Activated CD4-positive, alpha-beta T cell treated with anti-CD3 and anti-CD28 coated beads, Interleukin-2, amount 10 ng/mL, durations not matched to agents 24 days and 14 days (primary cell): ENCODE measurements at regions not wholly inside any gene's neighbourhood (a gene's known extent, or its start where the extent isn't known, plus 50 kb on each side); places are given as distances from the start of the nearest gene placed in this dataset.
"Not testable (repeated sequence)": the region's sequence is repeated elsewhere in the genome, so short reads cannot be mapped to it uniquely, and the experiment has no call there.

ENCODE experiments used
- DNase-seq: peaks from one replicate; pipeline ENCODE4 v3.0.0; 2022
- H3K27ac Mint-ChIP-seq: one replicate; pipeline ENCODE4 v1.8.0; 2022; ENCODE audit warnings: mild to moderate bottlenecking, mixed read lengths
- H3K27me3 Mint-ChIP-seq: one replicate; pipeline ENCODE4 v1.8.0; 2022; ENCODE audit warnings: mixed read lengths
- H3K36me3 Mint-ChIP-seq: one replicate; pipeline ENCODE4 v1.8.0; 2022; ENCODE audit warnings: low read depth, mild to moderate bottlenecking, mixed read lengths
- H3K4me1 Mint-ChIP-seq: one replicate; pipeline ENCODE4 v1.8.0; 2021; ENCODE audit warnings: mixed read lengths
- H3K4me3 Mint-ChIP-seq: one replicate; pipeline ENCODE4 v1.8.0; 2022; ENCODE audit warnings: mild to moderate bottlenecking, moderate library complexity, mixed read lengths
- H3K9me3 Mint-ChIP-seq: one replicate; pipeline ENCODE4 v1.8.0; 2021; ENCODE audit warnings: mixed read lengths
- intact Hi-C: fragments of 100-400 bp; cut with micrococcal nuclease; formaldehyde crosslinking; loops from one replicate; pipeline ENCODE4 v1.15.1; 2023

DNA sequence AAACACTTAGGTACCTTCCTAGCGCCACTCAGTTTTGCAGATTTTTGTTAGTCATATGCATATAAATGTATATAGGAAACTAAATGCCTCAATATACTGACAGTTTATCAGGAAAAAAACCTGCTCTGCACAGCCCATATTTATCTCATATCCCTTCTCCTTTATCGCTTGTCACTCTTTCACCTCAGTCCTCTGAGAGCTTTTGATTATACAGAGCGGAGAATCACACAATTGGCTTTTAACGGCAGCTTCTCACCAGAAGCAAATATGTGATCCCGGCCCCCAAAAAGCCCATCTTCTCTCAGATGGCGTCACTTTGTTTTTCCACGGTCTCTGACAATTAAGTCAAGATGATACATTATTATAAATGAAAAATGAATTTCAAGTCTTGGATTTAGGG is 362.6 kb downstream of the DNAH5 start:
- H3K27me3 Mint-ChIP-seq: no peaks in the 10 kb centered on the region

DNA sequence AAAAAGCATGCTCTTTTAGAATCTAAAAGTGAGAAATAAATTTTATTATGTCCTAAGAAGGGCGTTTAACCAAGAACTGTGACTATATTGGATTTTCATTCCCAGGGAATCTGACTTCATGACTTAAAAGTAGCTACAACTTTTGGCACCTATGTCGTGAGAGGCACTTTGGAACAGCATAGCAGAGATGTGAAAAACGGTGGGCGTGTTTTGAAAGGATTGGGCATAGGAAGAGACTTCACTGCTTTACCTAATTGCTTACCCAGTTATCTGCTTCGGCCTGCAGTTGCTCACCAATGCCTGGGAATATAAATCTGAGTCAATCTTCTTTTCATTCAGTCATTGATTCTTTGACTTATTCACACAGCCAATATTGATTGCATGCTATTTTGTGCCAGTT is 363.4 kb downstream of the DNAH5 start:
- Mint-ChIP-seq H3K4me3 (no peak overlapping the region), H3K27me3 (no peaks in the 10 kb centered on the region), H3K4me1 (no peaks in the 10 kb centered on the region), H3K27ac (no peak overlapping the region), H3K36me3 (no peaks in the 10 kb centered on the region), H3K9me3 (no peaks in the 10 kb centered on the region)
- intact Hi-C loops: no loop called here
- DNase-seq: no peak

More for the DNA sequence above, 362.6 kb downstream of the DNAH5 start:
- no peak for DNase-seq
- Mint-ChIP-seq H3K4me1 (no peaks in the 10 kb centered on the region), H3K9me3 (no peaks in the 10 kb centered on the region), H3K27ac (no peak overlapping the region), H3K36me3 (no peaks in the 10 kb centered on the region), H3K4me3 (no peak overlapping the region)
- intact Hi-C loops: no loop called here

DNA sequence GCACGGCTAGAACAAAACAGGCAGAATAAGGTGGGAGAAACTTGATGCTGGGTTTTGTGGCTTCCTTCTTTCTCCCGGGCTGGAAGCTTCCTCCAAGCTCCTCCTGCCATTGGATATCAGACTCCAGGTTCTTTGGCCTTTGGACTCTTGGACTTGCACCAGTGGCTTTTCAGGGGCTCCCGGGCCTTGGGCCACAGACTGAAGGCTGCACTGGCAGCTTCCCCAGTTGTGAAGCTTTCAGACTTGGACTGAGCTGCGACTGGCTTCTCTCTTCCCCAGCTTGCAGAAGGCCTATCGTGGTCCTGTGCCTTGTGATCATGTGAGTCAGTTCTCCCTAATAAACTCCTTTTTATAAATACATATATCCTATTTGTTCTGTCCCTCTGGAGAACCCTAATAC is 364.4 kb downstream of the DNAH5 start:
- Mint-ChIP-seq H3K9me3 (no peaks in the 10 kb centered on the region), H3K4me1 (no peaks in the 10 kb centered on the region)

DNA sequence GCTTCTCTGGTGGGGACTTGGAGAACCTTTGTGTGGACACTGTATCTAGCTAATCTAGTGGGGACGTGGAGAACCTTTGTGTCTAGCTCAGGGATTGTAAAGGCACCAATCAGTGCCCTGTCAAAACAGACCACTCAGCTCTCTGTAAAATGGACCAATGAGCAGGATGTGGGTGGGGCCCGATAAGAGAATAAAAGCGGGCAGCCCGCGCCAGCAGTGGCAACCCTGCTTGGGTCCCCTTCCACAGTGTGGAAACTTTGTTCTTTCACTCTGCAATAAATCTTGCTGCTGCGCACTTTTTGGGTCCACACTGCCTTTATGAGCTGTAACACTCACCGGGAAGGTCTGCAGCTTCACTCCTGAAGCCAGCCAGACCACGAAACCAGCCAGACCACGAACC is 365.4 kb downstream of the DNAH5 start:
- H3K36me3 Mint-ChIP-seq, H3K4me3 Mint-ChIP-seq, intact Hi-C loops, H3K27ac Mint-ChIP-seq, H3K4me1 Mint-ChIP-seq, H3K27me3 Mint-ChIP-seq, DNase-seq, H3K9me3 Mint-ChIP-seq: not testable (repeated sequence)

More for the DNA sequence above, 364.4 kb downstream of the DNAH5 start:
- Mint-ChIP-seq H3K27ac (no peak overlapping the region), H3K4me3 (no peak overlapping the region), H3K36me3 (no peaks in the 10 kb centered on the region), H3K27me3 (no peaks in the 10 kb centered on the region)
- no peak for DNase-seq
- intact Hi-C loops: no loop called here

DNA sequence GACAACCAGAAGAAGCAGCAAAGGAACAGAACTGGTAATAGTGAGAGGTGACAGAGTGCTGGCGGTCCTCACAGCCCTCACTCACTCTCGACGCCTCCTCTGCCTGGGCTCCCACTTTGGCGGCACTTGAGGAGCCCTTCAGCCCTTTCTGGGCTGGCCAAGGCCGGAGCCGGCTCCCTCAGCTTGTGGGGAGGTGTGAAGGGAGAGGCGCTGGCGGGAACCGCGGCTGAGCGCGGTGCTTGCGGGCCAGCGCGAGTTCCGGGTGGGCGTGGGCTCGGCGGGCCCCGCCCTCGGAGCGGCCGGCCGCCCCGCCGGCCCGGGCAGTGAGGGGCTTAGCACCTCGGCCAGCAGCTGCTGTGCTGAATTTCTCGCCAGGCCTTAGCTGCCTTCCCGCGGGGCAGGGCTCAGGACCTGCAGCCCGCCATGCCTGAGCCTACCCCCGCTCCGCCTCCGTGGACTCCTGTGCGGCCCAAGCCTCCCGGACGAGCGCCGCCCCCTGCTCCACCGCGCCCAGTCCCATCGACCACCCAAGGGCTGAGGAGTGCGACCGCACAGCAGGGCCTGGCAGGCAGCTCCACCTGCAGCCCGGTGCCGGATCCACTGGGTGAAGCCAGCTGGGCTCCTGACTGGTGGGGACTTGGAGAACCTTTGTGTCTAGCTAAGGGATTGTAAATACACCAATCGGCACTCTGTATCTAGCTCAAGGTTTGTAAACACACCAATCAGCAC is 366.0 kb downstream of the DNAH5 start:
- H3K27me3 Mint-ChIP-seq, H3K36me3 Mint-ChIP-seq, DNase-seq, H3K4me3 Mint-ChIP-seq, intact Hi-C loops, H3K4me1 Mint-ChIP-seq, H3K9me3 Mint-ChIP-seq, H3K27ac Mint-ChIP-seq: not testable (repeated sequence)

DNA sequence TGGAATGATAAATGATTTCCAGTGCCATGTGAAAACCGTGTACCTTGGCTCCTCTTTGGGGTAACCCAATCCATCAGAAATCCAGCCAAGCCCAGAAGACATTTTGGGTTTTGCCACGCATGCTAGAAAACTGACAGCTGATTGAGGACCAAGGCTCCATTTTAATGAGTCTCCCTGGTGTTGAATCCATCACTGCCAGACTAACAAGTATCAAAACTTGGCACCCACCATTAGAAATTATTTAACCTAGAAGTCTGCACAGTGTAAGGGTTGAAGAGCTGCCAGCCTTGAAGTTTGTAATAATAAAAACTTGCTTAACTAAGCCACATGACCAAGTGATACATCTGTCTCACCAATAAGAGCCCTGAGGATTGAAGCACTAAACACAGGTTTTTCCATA is 369.9 kb downstream of the DNAH5 start:
- DNase-seq: no peak
- intact Hi-C loops: no loop called here
- H3K4me1 Mint-ChIP-seq: no peaks in the 10 kb centered on the region
- H3K9me3 Mint-ChIP-seq: peaks cover 4% of the 10 kb centered on the region
- no peaks in the 10 kb centered on the region for H3K36me3 Mint-ChIP-seq
- H3K27me3 Mint-ChIP-seq: no peaks in the 10 kb centered on the region
- H3K4me3 Mint-ChIP-seq: no peak overlapping the region
- H3K27ac Mint-ChIP-seq: no peak overlapping the region

DNA sequence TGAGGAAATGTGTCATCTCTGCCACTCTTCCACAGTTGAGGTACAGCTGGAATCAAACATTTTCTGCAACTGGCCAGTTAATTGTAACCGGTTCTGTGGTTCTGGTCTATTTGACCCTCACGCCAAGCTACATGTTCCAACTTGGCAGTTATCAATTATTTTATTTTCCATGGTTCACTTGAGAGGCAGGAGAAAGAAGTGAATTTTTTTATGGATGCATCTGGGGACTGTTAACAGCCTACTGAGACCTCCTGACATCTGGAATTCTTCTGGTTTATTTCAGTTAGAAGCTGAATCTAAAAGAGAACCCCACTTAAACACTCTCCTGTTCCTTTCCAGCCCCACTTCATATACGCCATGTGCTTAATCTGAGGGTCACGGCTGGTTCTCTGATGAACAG is 372.3 kb downstream of the DNAH5 start:
- DNase-seq: no peak
- Mint-ChIP-seq H3K4me3 (no peak overlapping the region), H3K27me3 (no peaks in the 10 kb centered on the region), H3K36me3 (no peaks in the 10 kb centered on the region), H3K9me3 (peaks cover 7% of the 10 kb centered on the region), H3K4me1 (no peaks in the 10 kb centered on the region), H3K27ac (no peak overlapping the region)
- intact Hi-C loops: no loop called here

DNA sequence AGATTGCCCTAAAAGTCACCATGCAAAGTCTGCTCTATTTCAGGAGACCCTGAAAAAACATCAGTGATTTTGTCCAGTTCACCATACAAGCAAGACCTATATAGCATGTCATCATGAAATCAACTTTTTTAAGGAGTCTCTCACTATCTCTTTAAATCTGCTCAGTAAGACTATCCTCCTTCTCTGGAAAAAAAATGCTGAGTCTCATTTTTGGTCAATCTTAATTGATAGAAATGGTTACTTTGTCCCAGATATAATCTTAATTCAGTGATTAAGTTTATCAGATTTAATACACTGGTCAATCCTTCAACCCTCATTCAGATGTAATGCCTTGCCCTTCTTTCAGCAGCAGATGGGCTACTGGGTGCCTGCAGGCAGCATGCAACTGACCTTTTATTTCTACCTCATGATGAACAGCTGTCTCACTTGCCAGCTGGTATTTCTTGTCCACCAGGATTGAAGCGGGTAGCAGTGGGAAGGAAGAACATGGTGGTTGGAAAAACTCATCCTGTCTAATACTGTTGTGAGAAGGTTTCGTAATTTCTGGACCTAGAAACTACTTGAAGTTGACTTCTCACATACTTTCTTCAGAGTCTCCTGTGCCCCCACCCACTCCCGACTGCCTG is 375.3 kb downstream of the DNAH5 start:
- Mint-ChIP-seq H3K9me3 (peaks cover 7% of the 10 kb centered on the region), H3K27me3 (no peaks in the 10 kb centered on the region)

DNA sequence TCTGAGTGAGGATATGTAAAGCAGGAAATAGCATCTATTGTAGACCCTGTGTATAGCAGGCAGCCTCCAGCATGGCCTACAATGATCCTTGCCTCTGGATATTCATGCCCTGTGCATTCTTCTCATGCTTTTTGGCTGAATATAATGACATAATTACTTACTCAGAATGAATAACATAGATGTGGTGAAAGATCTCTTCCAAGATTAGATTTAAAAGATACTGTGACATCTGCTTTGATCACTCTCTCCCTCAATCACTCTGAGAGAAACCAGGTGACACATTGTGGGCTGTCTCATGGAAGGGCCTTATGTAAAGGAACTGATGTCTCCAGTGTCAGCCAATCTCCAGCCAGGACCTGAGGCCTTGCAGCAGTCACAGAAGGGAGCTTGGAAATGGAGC is 376.7 kb downstream of the DNAH5 start:
- Mint-ChIP-seq H3K4me1 (no peaks in the 10 kb centered on the region), H3K27ac (no peak overlapping the region), H3K36me3 (no peaks in the 10 kb centered on the region), H3K4me3 (no peak overlapping the region), H3K27me3 (no peaks in the 10 kb centered on the region), H3K9me3 (peaks cover 7% of the 10 kb centered on the region)
- DNase-seq: no peak
- intact Hi-C loops: no loop called here

More for the DNA sequence above, 375.3 kb downstream of the DNAH5 start:
- Mint-ChIP-seq H3K27ac (no peak overlapping the region), H3K4me1 (no peaks in the 10 kb centered on the region), H3K4me3 (no peak overlapping the region), H3K36me3 (no peaks in the 10 kb centered on the region)
- intact Hi-C loops: no loop called here
- no peak for DNase-seq

DNA sequence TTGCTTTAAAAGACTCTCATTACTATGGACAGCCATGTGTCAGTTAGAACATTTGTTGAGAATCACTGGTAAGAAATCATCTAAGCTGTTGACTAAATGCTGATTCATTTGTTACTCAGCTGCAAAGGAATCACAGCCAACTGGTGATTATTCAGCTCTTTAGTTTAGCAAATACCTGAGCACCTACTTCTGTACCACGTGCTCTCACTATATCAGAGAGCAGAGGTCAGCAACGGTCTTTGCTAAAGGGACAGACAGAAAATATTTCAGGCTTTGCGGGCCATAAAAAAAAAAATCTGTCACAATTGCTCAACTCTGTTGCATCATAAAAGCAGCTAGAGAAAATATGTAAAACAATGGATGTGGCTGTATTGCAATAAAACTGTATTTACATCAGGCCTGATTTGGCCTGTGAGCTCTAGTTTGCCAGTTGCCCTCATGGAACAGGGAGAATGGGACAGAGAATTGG is 377.6 kb downstream of the DNAH5 start:
- Mint-ChIP-seq H3K4me1 (no peaks in the 10 kb centered on the region), H3K9me3 (peaks cover 7% of the 10 kb centered on the region), H3K36me3 (no peaks in the 10 kb centered on the region), H3K4me3 (no peak overlapping the region), H3K27ac (no peak overlapping the region), H3K27me3 (no peaks in the 10 kb centered on the region)
- no peak for DNase-seq
- intact Hi-C loops: no loop called here

DNA sequence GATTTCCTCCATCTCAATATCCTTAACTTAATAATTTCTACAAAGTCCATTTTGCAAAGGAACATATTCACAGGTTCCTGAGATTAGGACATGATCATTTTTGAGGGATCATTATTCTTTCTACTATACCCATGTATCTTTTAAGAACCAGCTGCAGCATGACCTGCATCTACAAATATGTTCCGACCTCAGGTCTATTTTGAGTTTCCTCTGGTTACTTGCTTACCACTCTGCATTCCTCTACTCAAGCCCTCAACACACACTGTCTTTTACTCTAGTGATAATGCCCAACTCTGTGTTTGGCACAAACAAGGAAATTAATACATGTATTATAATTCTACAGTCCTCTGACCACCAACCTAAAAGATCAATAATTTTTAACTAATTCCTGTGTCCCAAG is 386.1 kb downstream of the DNAH5 start:
- Mint-ChIP-seq H3K36me3 (no peaks in the 10 kb centered on the region), H3K4me1 (no peaks in the 10 kb centered on the region), H3K27me3 (no peaks in the 10 kb centered on the region), H3K4me3 (no peak overlapping the region), H3K27ac (no peak overlapping the region), H3K9me3 (peaks cover 7% of the 10 kb centered on the region)
- intact Hi-C loops: no loop called here
- DNase-seq: no peak

DNA sequence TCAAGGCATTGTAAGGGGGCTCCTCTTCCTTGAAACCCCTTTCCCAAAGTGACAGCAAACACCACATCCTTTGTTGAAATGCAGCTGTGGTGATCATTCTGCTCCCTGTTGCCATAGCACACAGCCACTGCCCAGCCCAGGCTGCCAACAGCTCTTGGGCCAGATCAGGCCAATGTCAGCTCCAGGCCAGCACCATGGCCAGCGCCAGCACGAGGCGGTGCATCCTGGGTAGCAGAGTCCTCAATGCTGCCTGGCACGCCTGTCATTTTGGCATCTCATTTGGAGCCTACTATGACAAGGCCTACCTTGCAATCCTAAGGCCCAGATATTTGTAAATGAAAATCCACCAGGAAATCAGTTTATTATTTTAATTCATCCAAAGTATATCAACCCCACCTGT is 390.6 kb downstream of the DNAH5 start:
- no peaks in the 10 kb centered on the region for H3K36me3 Mint-ChIP-seq
- no peak overlapping the region for H3K4me3 Mint-ChIP-seq
- no peaks in the 10 kb centered on the region for H3K27me3 Mint-ChIP-seq
- no peak for DNase-seq
- H3K27ac Mint-ChIP-seq: no peak overlapping the region
- H3K4me1 Mint-ChIP-seq: no peaks in the 10 kb centered on the region
- peaks cover 4% of the 10 kb centered on the region for H3K9me3 Mint-ChIP-seq
- intact Hi-C loops: no loop called here

DNA sequence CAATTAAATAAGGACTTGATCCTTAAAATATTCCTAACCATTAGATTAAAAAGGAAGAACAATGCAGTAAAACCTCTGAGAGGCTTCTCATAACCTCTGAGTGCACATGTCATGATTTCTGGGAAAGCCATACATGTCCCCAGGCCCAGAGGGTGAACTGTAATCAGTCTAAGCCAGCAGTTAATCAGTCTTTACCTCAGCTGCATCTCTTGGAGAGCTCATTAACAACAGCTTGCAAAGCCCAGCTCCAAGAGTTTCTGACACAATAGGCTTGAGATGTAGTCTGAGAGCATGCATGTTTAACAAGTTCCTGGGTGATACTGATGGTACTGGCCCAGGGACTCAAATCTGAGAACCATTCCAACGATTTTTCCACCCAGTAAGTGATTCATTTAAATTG is 392.1 kb downstream of the DNAH5 start:
- no peak overlapping the region for H3K4me3 Mint-ChIP-seq
- no peak overlapping the region for H3K27ac Mint-ChIP-seq
- intact Hi-C loops: no loop called here
- no peaks in the 10 kb centered on the region for H3K4me1 Mint-ChIP-seq
- no peak for DNase-seq
- H3K36me3 Mint-ChIP-seq: no peaks in the 10 kb centered on the region
- no peaks in the 10 kb centered on the region for H3K9me3 Mint-ChIP-seq
- no peaks in the 10 kb centered on the region for H3K27me3 Mint-ChIP-seq

DNA sequence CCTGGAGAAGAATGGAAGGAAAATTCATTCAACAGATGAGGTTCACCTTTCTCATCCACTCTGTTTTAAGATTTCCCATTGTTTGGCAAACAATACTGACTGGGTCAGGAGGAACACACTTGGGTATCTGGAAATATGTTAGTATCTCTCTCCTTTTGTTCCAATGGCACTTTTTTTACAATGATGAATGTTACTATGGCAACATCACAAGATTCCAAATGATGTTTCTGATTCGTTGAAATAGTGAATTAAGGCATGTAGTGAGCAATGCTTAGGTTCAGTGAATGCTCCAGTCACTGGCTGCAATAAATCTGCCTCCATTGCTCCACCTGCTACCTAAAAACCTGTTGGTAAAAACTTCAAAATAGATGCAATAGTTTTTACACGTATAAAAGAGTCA is 392.8 kb downstream of the DNAH5 start:
- no peaks in the 10 kb centered on the region for H3K36me3 Mint-ChIP-seq

More for the DNA sequence above, 392.8 kb downstream of the DNAH5 start:
- DNase-seq: no peak
- no peak overlapping the region for H3K27ac Mint-ChIP-seq
- H3K4me3 Mint-ChIP-seq: no peak overlapping the region
- H3K4me1 Mint-ChIP-seq: no peaks in the 10 kb centered on the region
- no peaks in the 10 kb centered on the region for H3K9me3 Mint-ChIP-seq
- intact Hi-C loops: no loop called here
- no peaks in the 10 kb centered on the region for H3K27me3 Mint-ChIP-seq
